ENCODE measurements at regions not wholly inside any gene's neighbourhood (a gene's known extent, or its start where the extent isn't known, plus 50 kb on each side); places are given as distances from the start of the nearest gene placed in this dataset.

- DNase-seq: no peak
- TF ChIP-seq, protein P1, sequence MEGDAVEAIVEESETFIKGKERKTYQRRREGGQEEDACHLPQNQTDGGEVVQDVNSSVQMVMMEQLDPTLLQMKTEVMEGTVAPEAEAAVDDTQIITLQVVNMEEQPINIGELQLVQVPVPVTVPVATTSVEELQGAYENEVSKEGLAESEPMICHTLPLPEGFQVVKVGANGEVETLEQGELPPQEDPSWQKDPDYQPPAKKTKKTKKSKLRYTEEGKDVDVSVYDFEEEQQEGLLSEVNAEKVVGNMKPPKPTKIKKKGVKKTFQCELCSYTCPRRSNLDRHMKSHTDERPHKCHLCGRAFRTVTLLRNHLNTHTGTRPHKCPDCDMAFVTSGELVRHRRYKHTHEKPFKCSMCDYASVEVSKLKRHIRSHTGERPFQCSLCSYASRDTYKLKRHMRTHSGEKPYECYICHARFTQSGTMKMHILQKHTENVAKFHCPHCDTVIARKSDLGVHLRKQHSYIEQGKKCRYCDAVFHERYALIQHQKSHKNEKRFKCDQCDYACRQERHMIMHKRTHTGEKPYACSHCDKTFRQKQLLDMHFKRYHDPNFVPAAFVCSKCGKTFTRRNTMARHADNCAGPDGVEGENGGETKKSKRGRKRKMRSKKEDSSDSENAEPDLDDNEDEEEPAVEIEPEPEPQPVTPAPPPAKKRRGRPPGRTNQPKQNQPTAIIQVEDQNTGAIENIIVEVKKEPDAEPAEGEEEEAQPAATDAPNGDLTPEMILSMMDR (IDR thresholded peaks at IDR 0.05; ENCODE audit: unreplicated experiment): no peak
- Mint-ChIP-seq H3K27ac (ENCODE audit: unreplicated experiment) (no peak overlapping the region), H3K9me3 (ENCODE audit: low read depth, unreplicated experiment) (no peaks in the 10 kb centered on the region), H3K4me3 (ENCODE audit: low read depth, unreplicated experiment) (no peak overlapping the region), H3K36me3 (ENCODE audit: insufficient read depth, unreplicated experiment) (no peaks in the 10 kb centered on the region), H3K27me3 (ENCODE audit: unreplicated experiment) (no peaks in the 10 kb centered on the region), H3K4me1 (ENCODE audit: low read depth, unreplicated experiment) (no peaks in the 10 kb centered on the region)
- CTCF ChIA-PET: no interaction called here
- no TSS peak for BruUV-seq (replicated peaks)
- intact Hi-C loops (cut with micrococcal nuclease; ENCODE audit: unreplicated experiment): no loop called here
Observed at GRCh38 chr11:29534836-29535235, 482.0 kb downstream of the KCNA4 start.

DNA sequence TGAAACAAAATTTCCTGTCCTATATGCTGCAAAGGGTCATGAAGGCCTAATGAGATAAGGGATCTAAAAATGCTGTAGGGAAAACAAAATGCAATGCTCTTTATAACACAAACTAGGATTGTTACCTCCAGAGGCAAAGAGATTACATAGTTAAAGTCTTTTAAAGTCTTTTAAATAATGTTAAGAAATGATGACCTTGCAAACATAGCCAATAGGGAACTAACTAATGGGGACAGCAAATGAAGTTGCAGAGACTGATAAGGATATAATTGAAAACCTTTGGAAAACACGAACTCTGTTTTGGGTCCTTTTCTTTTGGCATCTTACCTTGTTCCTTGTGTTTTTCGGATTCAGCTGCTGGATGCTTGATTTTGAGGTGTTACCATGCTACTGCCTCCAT lies 485.9 kb downstream of the KCNA4 start:
- H3K4me3 Mint-ChIP-seq (ENCODE audit: low read depth, unreplicated experiment): no peak overlapping the region
- TF ChIP-seq, protein P1 (IDR thresholded peaks at IDR 0.05; ENCODE audit: unreplicated experiment): no peak
- CTCF ChIA-PET: no interaction called here
- H3K9me3 Mint-ChIP-seq (ENCODE audit: low read depth, unreplicated experiment): no peaks in the 10 kb centered on the region
- no peaks in the 10 kb centered on the region for H3K4me1 Mint-ChIP-seq (ENCODE audit: low read depth, unreplicated experiment)
- intact Hi-C loops (cut with micrococcal nuclease; ENCODE audit: unreplicated experiment): no loop called here
- no TSS peak for BruUV-seq (replicated peaks)
- no peak for DNase-seq
- no peak overlapping the region for H3K27ac Mint-ChIP-seq (ENCODE audit: unreplicated experiment)
- H3K36me3 Mint-ChIP-seq (ENCODE audit: insufficient read depth, unreplicated experiment): no peaks in the 10 kb centered on the region
- H3K27me3 Mint-ChIP-seq (ENCODE audit: unreplicated experiment): no peaks in the 10 kb centered on the region

- peak overlapping the region; percentile 80 for H3K27ac Mint-ChIP-seq (ENCODE audit: unreplicated experiment)
- BruUV-seq (replicated peaks): no TSS peak
- CTCF ChIA-PET: interaction anchor here (0.6 to 1.1 kb wide), 3 partner anchors 16 to 95 kb away, joined by 3 to 5 read pairs (median 4); no protein-coding TSS in a partner anchor
- DNase-seq: peak; percentile 60
- no peaks in the 10 kb centered on the region for H3K36me3 Mint-ChIP-seq (ENCODE audit: insufficient read depth, unreplicated experiment)
- no peaks in the 10 kb centered on the region for H3K27me3 Mint-ChIP-seq (ENCODE audit: unreplicated experiment)
- no peak overlapping the region for H3K4me3 Mint-ChIP-seq (ENCODE audit: low read depth, unreplicated experiment)
- no peaks in the 10 kb centered on the region for H3K9me3 Mint-ChIP-seq (ENCODE audit: low read depth, unreplicated experiment)
- TF ChIP-seq, protein P1 (IDR thresholded peaks at IDR 0.05; ENCODE audit: unreplicated experiment): peak; percentile 44
- intact Hi-C loops (cut with micrococcal nuclease; ENCODE audit: unreplicated experiment): no loop called here
- H3K4me1 Mint-ChIP-seq (ENCODE audit: low read depth, unreplicated experiment): no peaks in the 10 kb centered on the region
Observed at GRCh38 chr11:29527391-29527936, 489.4 kb downstream of the KCNA4 start.

- DNase-seq: no peak
- intact Hi-C loops (cut with micrococcal nuclease; ENCODE audit: unreplicated experiment): no loop called here
- TF ChIP-seq, protein P1 (IDR thresholded peaks at IDR 0.05; ENCODE audit: unreplicated experiment): no peak
- BruUV-seq (replicated peaks): no TSS peak
- H3K27ac Mint-ChIP-seq (ENCODE audit: unreplicated experiment): no peak overlapping the region
- peaks cover 5% of the 10 kb centered on the region for H3K36me3 Mint-ChIP-seq (ENCODE audit: insufficient read depth, unreplicated experiment)
- H3K27me3 Mint-ChIP-seq (ENCODE audit: unreplicated experiment): no peaks in the 10 kb centered on the region
- H3K9me3 Mint-ChIP-seq (ENCODE audit: low read depth, unreplicated experiment): peaks cover 14% of the 10 kb centered on the region
- CTCF ChIA-PET: no interaction called here
- no peak overlapping the region for H3K4me3 Mint-ChIP-seq (ENCODE audit: low read depth, unreplicated experiment)
- H3K4me1 Mint-ChIP-seq (ENCODE audit: low read depth, unreplicated experiment): no peaks in the 10 kb centered on the region
Observed at GRCh38 chr11:29518389-29519174, 498.2 kb downstream of the KCNA4 start.

All from Calu3 (cell line).